IgD-negative memory B cell (primary cell): ENCODE measurements at regions not wholly inside any gene's neighbourhood (a gene's known extent, or its start where the extent isn't known, plus 50 kb on each side); places are given as distances from the start of the nearest gene placed in this dataset.

Experiments
- H3K27ac Mint-ChIP-seq, 3 donors: one replicate each; pipeline ENCODE4 v1.8.0; 2020 to 2022; ENCODE audit warnings: mild to moderate bottlenecking in 3 of 3, mixed read lengths in 3 of 3, moderate library complexity in 1 of 3
- H3K27me3 Mint-ChIP-seq: one replicate; pipeline ENCODE4 v1.8.0; 2021; ENCODE audit warnings: mixed read lengths
- H3K36me3 Mint-ChIP-seq: one replicate; pipeline ENCODE4 v1.8.0; 2020; ENCODE audit warnings: mild to moderate bottlenecking, mixed read lengths
- H3K4me1 Mint-ChIP-seq, 3 donors: one replicate each; pipeline ENCODE4 v1.8.0; 2020 to 2022; ENCODE audit warnings: mixed read lengths in 3 of 3, mild to moderate bottlenecking in 1 of 3
- H3K4me3 Mint-ChIP-seq, 4 donors: one replicate each; pipeline ENCODE4 v1.8.0; 2020 to 2022; ENCODE audit warnings: mild to moderate bottlenecking in 4 of 4, mixed read lengths in 4 of 4, moderate library complexity in 3 of 4
- H3K9me3 Mint-ChIP-seq, 3 donors: one replicate each; pipeline ENCODE4 v1.8.0; 2020 to 2021; ENCODE audit warnings: mixed read lengths in 3 of 3, mild to moderate bottlenecking in 1 of 3

GRCh38 chr3:25029820-25030219, 398.2 kb upstream of the RARB start:
- Mint-ChIP-seq H3K9me3 (peaks cover 0 to 2% (median 0%) of the 10 kb centered on the region in 3 donors), H3K36me3 (no peaks in the 10 kb centered on the region), H3K27me3 (no peaks in the 10 kb centered on the region), H3K4me1 (peaks cover 0 to 1% (median 0%) of the 10 kb centered on the region in 3 donors), H3K4me3 (no peak overlapping the region), H3K27ac (no peak overlapping the region)

- H3K9me3 Mint-ChIP-seq: peaks cover 0 to 3% (median 0%) of the 10 kb centered on the region in 3 donors
Observed at GRCh38 chr3:25032344-25032743, 395.7 kb upstream of the RARB start.

GRCh38 chr3:25033407-25034029, 394.5 kb upstream of the RARB start:
- Mint-ChIP-seq H3K9me3 (peaks cover 0 to 3% (median 0%) of the 10 kb centered on the region in 3 donors), H3K4me3 (no peak overlapping the region), H3K27ac (no peak overlapping the region), H3K36me3 (no peaks in the 10 kb centered on the region), H3K27me3 (no peaks in the 10 kb centered on the region), H3K4me1 (peaks cover 0 to 1% (median 0%) of the 10 kb centered on the region in 3 donors)

More at GRCh38 chr3:25032344-25032743, 395.7 kb upstream of the RARB start:
- Mint-ChIP-seq H3K4me1 (peaks cover 0 to 1% (median 0%) of the 10 kb centered on the region in 3 donors), H3K27me3 (no peaks in the 10 kb centered on the region), H3K4me3 (no peak overlapping the region), H3K36me3 (no peaks in the 10 kb centered on the region), H3K27ac (no peak overlapping the region)

- no peak overlapping the region for H3K27ac Mint-ChIP-seq
- H3K9me3 Mint-ChIP-seq: peaks cover 0 to 4% (median 3%) of the 10 kb centered on the region in 3 donors
- no peaks in the 10 kb centered on the region for H3K27me3 Mint-ChIP-seq
- no peak overlapping the region for H3K4me3 Mint-ChIP-seq
- H3K36me3 Mint-ChIP-seq: no peaks in the 10 kb centered on the region
- H3K4me1 Mint-ChIP-seq: peaks cover 0 to 1% (median 0%) of the 10 kb centered on the region in 3 donors
Observed at GRCh38 chr3:25035526-25035925, 392.5 kb upstream of the RARB start.

GRCh38 chr3:25036633-25037032, 391.4 kb upstream of the RARB start:
- no peak overlapping the region for H3K27ac Mint-ChIP-seq
- H3K9me3 Mint-ChIP-seq: peaks cover 0 to 4% (median 3%) of the 10 kb centered on the region in 3 donors
- no peak overlapping the region for H3K4me3 Mint-ChIP-seq
- no peaks in the 10 kb centered on the region for H3K4me1 Mint-ChIP-seq
- no peaks in the 10 kb centered on the region for H3K27me3 Mint-ChIP-seq
- no peaks in the 10 kb centered on the region for H3K36me3 Mint-ChIP-seq

GRCh38 chr3:25037049-25037547, 391.0 kb upstream of the RARB start:
- peaks cover 0 to 4% (median 3%) of the 10 kb centered on the region in 3 donors for H3K9me3 Mint-ChIP-seq
- no peak overlapping the region for H3K27ac Mint-ChIP-seq
- H3K4me3 Mint-ChIP-seq: no peak overlapping the region
- H3K36me3 Mint-ChIP-seq: no peaks in the 10 kb centered on the region
- no peaks in the 10 kb centered on the region for H3K4me1 Mint-ChIP-seq
- no peaks in the 10 kb centered on the region for H3K27me3 Mint-ChIP-seq

- Mint-ChIP-seq H3K27me3 (no peaks in the 10 kb centered on the region), H3K4me3 (no peak overlapping the region), H3K27ac (no peak overlapping the region), H3K4me1 (no peaks in the 10 kb centered on the region), H3K9me3 (peaks cover 0 to 4% (median 3%) of the 10 kb centered on the region in 3 donors), H3K36me3 (no peaks in the 10 kb centered on the region)
Observed at GRCh38 chr3:25038271-25038670, 389.8 kb upstream of the RARB start.

GRCh38 chr3:25038922-25039321, 389.1 kb upstream of the RARB start:
- Mint-ChIP-seq H3K27ac (no peak overlapping the region), H3K4me3 (no peak overlapping the region)

GRCh38 chr3:25040748-25041147, 387.3 kb upstream of the RARB start:
- Mint-ChIP-seq H3K9me3 (peaks cover 0 to 4% (median 0%) of the 10 kb centered on the region in 3 donors), H3K4me1 (no peaks in the 10 kb centered on the region), H3K27ac (no peak overlapping the region), H3K27me3 (no peaks in the 10 kb centered on the region), H3K4me3 (no peak overlapping the region), H3K36me3 (no peaks in the 10 kb centered on the region)

More at GRCh38 chr3:25038922-25039321, 389.1 kb upstream of the RARB start:
- no peaks in the 10 kb centered on the region for H3K4me1 Mint-ChIP-seq
- H3K36me3 Mint-ChIP-seq: no peaks in the 10 kb centered on the region
- no peaks in the 10 kb centered on the region for H3K27me3 Mint-ChIP-seq
- H3K9me3 Mint-ChIP-seq: peaks cover 0 to 4% (median 1%) of the 10 kb centered on the region in 3 donors

GRCh38 chr3:25041871-25042584, 386.0 kb upstream of the RARB start:
- H3K27ac Mint-ChIP-seq: no peak overlapping the region
- H3K9me3 Mint-ChIP-seq: peaks cover 0 to 4% (median 0%) of the 10 kb centered on the region in 3 donors
- H3K4me1 Mint-ChIP-seq: no peaks in the 10 kb centered on the region
- H3K27me3 Mint-ChIP-seq: no peaks in the 10 kb centered on the region
- no peak overlapping the region for H3K4me3 Mint-ChIP-seq
- H3K36me3 Mint-ChIP-seq: no peaks in the 10 kb centered on the region

- H3K9me3 Mint-ChIP-seq: peaks cover 0 to 4% (median 2%) of the 10 kb centered on the region in 3 donors
- H3K4me3 Mint-ChIP-seq: no peak overlapping the region
- no peaks in the 10 kb centered on the region for H3K27me3 Mint-ChIP-seq
- H3K27ac Mint-ChIP-seq: no peak overlapping the region
- H3K36me3 Mint-ChIP-seq: no peaks in the 10 kb centered on the region
- no peaks in the 10 kb centered on the region for H3K4me1 Mint-ChIP-seq
Observed at GRCh38 chr3:25043177-25043576, 384.9 kb upstream of the RARB start.

GRCh38 chr3:25043749-25044148, 384.3 kb upstream of the RARB start:
- Mint-ChIP-seq H3K36me3 (no peaks in the 10 kb centered on the region), H3K4me1 (no peaks in the 10 kb centered on the region), H3K27ac (no peak overlapping the region), H3K9me3 (peaks cover 0 to 4% (median 2%) of the 10 kb centered on the region in 3 donors), H3K4me3 (no peak overlapping the region), H3K27me3 (no peaks in the 10 kb centered on the region)

- Mint-ChIP-seq H3K4me3 (no peak overlapping the region), H3K27me3 (no peaks in the 10 kb centered on the region), H3K36me3 (no peaks in the 10 kb centered on the region), H3K27ac (no peak overlapping the region), H3K4me1 (no peaks in the 10 kb centered on the region), H3K9me3 (peaks cover 0 to 5% (median 5%) of the 10 kb centered on the region in 3 donors)
Observed at GRCh38 chr3:25044762-25045710, 383.0 kb upstream of the RARB start.

- H3K9me3 Mint-ChIP-seq: peaks cover 0 to 10% (median 3%) of the 10 kb centered on the region in 3 donors
- H3K4me1 Mint-ChIP-seq: no peaks in the 10 kb centered on the region
- no peak overlapping the region for H3K27ac Mint-ChIP-seq
- no peaks in the 10 kb centered on the region for H3K36me3 Mint-ChIP-seq
- no peaks in the 10 kb centered on the region for H3K27me3 Mint-ChIP-seq
- H3K4me3 Mint-ChIP-seq: no peak overlapping the region
Observed at GRCh38 chr3:25046911-25047771, 380.9 kb upstream of the RARB start.
